DMS 273 treated with DMSO at 0.1 percent for 48 hours (cell line): ENCODE measurements at regions not wholly inside any gene's neighbourhood (a gene's known extent, or its start where the extent isn't known, plus 50 kb on each side); places are given as distances from the start of the nearest gene placed in this dataset.

Source experiments
- DNase-seq: peaks from one replicate; lab custom pipeline; 2025; lab: John Stamatoyannopoulos, UW

DNA sequence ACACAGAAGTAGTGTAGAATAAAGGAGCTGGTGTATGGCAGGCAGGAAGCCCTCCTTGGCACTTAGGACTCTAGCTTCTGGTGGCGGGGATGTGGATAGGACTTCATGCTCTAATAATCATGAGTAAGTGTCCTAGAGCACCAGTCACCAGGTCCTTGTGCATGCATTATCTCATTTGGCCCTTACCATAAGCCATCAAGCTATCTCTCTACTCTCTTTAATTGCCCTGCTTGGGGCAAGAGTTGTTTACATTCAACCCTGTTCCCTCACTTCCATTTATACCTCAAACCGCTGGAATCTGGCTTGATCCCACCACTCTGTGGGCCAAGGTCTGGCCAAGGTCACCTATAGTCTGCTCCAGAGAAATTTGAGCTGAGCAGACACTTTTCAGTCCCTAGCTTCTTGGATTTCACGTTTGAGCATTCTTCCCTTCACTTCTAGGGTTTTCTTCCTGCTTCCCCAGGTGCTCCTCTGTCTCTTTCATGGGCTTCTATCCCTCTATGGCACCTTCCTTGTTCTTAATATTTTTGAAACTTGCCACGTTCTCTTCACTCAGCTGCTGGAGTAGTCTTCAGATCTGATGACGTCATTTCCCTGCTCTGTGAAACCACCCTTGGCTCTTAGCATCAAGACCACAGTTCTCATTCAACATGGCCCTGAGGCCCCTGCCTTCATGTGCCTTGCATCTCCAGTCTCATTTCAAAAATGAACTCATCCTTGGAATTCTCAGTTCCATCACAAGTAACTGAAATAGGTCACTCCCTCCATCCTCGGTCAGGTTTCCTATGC, 94.9 kb upstream of the GATA6 start:
- DNase-seq = no peak

DNA sequence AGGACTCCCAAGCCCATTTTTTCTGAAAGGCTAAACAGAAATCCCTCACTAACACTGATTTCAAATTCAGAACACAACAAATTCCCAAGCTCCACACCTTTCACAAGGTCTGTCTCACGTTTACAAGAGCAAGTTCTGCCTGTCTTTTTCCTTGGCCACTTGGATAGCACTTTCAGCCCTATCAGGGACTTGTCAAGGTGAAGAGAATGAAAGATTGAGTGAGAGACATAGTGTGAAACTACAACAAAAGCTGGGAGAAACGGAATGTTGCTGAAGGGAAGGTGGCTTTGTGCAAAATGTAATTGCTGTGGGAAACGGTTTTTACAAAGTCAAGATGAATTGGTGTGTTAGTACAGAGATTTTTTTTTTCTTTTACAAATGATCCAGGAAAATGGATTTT, 89.4 kb upstream of the GATA6 start:
- DNase-seq = no peak

DNA sequence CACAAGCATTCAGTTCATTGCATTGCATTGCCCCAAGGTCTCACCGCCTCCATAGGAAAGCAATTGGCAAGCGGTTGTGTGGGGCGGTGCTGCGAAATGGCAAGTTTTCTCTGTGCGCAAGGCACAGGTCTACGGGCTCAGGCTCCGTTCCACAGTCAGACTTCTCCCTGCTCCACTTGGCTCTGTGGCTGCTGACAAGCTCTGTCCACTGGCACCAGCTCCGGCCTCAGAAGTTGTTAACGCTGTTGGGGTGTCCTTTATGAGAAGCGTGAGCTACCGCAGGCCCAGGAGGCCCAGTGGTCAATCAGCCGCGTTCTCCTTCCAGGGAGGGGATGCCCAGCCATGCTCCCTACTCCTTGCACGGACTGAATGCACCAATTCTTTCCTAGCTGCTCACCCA, 87.0 kb upstream of the GATA6 start:
- no peak for DNase-seq

DNA sequence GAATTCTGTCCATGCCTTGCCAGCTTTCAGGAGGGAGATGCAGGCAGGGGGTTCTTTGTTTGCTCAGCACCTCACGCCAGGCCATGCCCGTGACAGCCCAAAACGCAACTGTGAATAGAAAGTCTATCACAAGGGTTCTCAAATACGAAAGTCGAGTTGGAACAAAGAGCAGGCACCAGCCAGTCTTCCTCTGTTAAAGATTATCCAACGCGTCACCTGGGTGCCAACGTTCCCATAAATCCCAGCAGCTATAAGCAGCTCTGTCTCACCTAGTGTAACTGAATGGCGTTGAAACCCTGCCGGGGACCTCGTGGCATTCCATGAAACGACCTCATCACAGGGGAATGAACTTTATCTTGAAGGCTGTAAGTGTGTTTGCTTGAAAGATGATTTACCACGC, 84.8 kb upstream of the GATA6 start:
- no peak for DNase-seq

DNA sequence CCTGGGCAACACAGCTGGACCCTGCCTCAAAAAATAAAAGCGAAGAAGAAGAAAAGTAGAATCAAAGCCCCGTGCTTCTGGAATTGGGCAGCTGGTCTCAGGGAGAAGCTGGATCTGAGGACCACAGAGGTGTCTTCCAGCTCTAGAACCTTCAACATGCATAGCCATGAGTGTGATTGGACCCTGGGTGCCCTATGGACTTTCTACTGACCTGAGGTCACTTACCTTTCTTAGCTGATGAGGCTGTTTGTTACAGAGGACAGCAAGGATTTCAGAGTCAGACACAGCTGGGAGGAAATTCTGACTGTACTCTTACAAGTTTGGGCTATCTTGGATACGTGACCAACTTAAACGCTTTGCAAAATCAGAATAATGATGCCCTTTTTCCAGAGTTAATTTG, 82.4 kb upstream of the GATA6 start:
- no peak for DNase-seq

DNA sequence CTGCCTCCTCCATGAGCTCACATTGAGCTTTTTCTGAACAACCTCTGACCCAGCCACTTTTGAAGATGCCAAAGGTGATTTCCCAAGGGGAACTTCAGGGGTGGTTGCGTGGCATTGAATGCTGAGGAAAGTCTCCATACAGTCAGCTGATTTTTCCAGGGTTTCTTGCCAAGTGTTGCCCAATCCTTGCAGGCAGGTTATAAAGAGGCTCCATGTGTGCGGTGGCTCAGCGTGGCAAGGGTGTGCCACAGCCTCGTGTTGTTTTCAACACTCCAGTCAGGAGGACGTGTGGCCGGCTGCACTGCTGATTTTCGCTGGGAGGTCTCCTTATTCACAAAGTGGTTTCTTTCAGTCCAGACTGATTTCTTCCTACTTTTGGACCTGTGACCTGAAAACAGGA, 81.4 kb upstream of the GATA6 start:
- no peak for DNase-seq

DNA sequence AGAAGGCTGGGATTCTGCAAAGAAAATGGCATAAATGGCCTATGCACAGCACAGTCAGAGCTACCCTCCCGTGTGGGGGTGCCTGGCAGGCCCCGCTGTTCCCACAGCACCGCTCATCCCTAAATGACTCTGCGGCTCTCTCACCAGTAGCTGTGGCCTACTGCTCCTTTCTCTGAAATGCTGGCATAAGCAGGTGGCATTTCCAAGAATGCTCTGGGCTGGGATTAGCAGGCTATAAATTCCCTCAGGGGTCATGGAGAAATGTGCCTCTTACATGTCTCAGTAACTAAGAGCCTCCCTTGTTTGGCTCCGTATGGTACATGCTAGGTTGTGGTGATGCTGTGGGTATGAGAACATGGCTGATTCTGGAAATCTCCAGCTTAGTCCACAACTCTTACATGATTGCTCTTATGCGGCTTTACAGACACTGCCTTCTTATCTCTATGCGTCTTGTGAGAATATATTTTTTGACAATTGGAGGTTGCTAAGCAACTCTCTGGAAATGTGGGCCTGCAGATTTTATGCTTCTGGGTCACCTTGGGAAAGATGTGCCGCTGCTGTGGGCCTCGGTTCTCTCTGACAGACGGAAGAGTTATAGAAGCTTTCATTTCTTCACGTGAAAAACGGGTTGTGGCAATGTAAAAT, 80.3 kb upstream of the GATA6 start:
- DNase-seq = no peak

DNA sequence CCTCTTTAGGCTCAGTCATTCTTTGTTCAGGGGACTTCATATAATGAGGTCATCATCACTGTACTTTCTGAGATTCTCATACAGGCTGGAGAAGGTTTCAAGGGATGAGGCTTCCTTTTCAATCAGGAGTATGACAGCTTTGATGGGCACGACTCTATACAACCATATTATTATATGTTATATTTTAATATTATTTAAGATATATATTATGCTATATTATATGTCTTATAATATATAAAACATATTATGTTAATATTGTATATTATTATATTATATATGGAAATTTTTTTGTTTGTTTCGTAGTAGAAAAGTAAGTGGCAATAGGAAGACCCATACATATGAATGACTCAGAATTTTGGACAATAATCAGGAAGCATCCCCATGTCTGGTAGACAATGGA, 78.0 kb upstream of the GATA6 start:
- no peak for DNase-seq

DNA sequence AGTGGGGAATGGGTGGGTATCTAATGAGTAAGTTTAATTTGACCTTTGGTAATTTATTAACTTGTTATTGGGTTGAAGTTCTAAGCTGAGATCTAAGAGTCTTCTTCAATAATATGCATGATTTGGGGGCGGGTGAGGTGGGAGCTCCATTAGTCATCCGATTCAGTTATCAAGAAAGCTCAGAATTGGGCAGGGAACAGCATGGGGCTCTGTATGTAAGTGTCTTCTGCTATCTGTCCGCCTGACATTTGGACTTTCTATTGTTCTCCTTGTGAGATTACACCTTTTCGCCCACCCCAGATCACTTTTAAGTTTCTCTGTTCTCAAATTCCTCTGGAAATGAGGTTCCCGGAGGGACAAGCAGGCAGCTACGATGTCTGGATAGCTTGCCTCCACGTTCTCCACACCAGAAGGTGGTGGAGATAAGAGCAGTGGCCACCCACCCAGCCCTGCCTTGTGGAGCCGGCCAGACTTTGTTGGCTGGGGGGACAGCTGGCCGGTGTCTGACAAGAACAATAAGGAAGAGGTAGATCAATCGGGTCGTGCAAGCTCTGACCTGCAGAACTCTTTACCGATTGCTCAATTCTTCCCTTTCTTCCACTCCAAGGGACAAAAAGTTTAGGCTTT, 75.5 kb upstream of the GATA6 start:
- DNase-seq = no peak

DNA sequence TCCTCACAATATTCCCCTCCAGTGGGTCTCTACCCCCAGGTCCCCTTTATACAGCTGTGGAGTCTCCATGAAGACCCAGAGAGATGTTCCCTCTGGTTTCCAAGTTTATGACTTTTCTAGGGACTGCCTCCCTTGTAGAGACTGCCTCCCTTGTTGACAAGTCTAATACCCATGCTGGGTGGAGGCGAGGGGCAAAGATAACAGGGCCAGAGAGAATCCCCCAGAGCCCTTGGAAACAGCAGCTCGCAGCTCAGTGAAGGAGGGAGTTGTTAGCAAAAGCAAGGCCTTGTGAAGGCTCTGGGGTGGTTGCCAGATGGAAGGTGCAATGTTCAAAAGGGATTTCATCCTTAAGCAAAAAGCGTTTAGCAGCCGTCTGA, 75.0 kb upstream of the GATA6 start:
- no peak for DNase-seq

DNA sequence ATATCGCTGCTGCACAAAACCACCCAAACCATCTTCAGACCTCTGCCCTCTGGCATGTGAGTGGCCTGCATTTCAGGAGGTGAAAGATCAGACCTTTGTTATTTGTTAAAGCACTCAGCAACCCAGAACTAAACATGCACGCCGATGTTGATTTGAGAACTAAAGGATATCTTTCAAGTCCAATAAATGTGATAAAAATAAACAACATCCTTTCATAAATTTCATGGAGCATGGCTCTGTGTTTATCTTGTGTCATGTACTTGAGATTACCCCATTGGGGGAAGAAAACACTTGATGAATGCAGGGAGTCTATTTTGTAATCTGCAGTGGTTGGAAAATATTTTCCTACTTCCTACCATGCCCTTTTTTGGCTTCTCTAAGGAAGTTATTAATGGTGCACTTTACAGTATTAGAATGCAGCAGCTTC, 70.8 kb upstream of the GATA6 start:
- no peak for DNase-seq

DNA sequence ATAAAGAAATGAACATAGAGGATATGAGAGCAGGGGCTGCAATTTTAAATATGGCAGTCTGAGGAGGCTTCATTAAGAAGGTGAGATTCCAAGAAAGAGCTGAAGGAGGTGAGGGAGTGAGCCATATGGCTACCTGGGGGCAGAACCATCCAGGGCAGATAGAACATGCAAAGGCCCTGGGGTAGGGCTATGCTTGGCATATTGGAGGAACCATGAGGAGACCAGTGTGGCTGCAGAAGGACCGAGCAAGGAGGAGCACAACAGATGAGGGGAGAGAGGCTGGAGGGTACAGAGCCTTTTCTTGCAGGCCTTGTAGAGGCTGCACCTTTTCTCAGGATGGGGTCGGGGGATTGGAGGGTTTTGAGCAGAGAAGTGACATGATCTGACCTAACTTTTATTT, 69.5 kb upstream of the GATA6 start:
- DNase-seq = no peak

DNA sequence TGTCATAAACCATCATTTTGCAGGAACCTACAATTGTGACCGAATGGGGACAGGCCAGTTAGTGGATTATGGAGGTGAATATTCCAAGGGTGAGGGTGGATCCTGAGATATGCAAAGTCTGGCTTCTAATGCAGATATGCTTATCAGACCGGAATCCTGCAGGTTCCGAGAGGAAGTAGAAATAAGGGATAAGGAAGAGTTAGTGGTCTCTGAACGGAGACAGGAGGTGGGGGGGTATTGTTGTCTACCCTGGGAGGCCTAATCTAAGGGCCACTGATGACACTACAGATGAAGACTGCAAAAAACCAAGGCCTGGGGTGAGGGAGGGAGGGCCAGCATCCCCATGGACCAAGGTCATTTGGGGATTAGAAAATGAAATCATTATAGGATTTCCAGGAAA, 67.7 kb upstream of the GATA6 start:
- DNase-seq = no peak

DNA sequence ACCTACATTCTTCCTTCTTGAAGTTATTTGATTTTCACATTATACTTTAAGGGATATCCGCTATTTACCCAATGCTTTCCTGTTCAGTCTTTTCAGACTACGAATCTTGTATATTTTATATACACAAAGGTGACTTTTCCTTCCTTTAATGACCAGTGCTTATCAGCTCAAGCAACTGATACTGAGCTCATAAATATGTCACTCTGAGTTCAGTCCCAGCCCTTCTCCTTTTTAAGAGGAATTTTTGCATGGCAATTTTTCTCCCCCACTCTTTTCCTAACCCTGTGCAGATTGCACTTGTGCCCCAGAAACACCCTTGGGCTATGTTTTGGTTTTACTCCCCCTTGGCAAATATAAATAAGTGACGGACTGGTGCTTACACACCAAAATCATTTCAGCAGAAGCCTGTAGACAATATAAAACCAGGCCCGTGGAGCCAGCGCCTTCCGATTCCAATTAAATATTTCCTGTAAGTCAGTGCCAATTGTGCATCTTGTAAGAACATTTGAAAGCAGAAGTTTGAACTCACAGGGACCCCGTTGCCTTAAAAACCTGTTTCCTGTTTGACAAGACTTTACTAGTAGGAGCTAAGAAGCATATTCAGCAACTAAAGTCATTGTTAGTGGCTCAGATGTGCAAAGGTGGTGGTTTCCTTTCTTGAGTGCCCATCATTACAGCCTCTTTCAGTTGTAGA, 66.3 kb upstream of the GATA6 start:
- DNase-seq = no peak

DNA sequence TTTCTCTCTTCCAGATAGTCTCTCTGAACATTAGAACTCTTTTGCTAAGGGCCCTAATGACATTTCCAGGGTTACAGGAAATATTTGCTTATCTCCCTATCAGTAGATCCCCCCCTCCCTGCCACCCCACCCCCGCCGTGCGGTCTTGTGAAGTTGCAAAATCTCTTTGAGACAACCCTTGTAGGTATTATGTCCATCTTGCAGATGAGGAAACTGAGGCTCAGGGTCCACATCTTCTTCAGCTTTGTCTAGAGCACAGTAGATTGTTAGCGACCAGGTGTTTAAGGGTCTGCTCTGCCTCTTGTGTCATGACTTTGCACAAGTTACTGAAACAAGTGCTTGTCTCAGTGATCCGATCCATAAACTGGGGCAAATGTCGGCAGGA, 65.8 kb upstream of the GATA6 start:
- no peak for DNase-seq

DNA sequence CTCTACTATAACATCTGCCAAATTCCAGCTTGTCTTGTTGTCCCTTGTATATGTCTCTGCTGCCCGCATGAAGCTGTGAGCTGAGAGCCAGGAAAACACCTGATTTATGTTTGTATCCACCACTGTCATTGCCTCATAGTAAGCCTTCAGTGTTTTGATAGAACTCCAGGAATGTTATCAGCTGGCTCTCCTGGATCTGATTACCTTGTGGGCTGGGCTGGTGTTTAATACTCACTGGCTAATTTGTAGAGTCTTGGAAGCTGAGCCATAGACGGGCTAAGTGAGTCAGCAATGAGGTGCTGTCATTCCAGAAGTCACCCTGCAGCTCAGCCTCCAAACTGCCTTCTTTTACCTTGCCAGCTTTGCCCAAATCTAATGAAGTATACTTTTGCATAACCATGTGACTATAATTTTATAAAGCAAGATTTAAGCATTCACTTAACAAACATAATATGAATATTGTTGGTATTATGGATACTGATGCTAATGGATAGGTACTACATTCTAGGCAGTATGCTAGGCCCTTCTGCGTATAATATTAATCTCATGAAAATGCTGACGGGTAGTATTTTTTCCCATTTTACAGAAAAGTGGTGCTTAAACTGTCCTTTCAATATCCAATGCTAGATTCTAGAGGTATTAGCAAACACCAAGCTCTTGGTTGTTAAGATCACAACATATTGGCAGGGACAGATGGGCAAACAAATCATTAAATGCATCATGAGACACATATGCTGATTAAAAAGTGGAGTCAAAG, 62.7 kb upstream of the GATA6 start:
- DNase-seq = peak; percentile 25

DNA sequence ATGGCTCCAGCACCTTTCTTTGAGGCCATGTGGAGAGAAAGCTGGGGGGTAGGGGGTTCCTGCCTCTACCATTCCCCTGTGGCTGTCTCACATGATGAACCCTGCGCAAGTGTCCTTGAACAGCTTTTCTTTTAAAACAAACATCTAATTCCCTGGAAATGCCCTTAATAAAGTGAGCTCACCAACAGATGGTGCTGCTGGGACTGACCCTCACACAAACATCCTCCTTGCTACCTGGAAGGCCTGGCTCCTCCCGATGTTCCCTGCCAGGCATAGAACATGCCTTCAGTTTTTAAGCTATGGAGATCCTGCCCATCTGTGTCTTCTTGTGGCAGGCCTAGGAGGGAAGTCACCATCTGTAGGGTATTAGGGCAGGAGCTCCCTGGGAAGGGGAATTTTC, 60.7 kb upstream of the GATA6 start:
- peak; percentile 31 for DNase-seq

DNA sequence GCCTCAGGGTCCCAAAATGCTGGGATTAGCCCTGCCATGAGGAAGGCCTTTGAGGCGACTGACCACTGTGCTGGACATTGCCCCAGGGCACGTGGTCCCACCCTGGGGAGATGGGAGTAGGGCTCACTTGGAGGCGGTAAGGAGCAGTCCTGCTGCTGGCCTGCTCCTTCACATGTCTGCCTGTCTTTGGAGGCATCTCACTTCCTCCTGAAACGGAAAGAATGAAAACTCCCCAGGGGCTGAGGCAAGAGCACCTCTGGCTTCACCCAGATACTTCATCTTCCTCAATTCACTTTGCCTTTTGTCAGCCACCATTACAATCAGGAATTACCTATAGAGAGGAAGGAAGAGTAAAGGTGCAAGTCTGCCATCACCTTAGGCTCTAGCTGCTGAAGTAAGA, 59.9 kb upstream of the GATA6 start:
- DNase-seq = no peak

DNA sequence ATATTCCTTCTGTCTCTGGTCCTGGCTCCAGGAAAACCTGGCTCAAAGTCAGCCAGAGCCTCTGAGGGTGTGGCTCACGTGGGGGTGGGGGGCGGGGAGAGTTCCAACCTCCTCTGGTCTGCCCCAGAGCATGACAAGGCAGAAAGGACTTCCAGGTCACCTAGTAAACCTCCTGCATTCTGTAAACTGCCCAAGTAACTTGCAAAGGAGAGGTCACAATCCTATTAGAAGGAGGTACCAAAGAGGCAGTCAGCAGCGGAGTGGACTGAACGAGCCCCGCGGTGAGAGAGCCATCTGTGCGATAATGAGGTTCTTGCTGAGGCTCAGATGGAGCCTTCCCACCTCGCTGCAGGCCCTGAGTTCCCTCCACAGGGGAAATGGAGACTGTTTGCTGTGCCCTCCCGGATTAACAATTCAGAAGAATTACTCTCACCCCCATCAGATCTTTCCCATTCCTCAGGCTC, 58.9 kb upstream of the GATA6 start:
- DNase-seq = no peak

DNA sequence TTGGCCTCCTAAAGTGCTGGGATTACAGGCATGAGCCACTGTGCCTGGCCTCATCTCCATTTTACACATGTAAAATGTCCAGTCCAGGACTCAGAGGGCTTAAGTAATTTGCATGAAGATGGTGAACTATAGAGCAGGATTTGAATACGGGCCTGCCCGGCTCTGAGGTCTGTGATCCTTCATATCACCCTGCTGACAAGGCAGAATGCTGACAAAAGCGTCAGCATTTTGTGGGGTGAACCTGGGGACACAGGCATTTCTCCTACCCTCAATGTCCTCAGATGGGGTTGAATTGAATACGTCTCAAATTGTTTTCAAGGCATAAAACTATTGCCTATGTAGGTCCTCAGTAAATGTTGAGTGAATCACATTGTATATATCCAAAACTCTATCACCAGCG, 57.2 kb upstream of the GATA6 start:
- DNase-seq = no peak

DNA sequence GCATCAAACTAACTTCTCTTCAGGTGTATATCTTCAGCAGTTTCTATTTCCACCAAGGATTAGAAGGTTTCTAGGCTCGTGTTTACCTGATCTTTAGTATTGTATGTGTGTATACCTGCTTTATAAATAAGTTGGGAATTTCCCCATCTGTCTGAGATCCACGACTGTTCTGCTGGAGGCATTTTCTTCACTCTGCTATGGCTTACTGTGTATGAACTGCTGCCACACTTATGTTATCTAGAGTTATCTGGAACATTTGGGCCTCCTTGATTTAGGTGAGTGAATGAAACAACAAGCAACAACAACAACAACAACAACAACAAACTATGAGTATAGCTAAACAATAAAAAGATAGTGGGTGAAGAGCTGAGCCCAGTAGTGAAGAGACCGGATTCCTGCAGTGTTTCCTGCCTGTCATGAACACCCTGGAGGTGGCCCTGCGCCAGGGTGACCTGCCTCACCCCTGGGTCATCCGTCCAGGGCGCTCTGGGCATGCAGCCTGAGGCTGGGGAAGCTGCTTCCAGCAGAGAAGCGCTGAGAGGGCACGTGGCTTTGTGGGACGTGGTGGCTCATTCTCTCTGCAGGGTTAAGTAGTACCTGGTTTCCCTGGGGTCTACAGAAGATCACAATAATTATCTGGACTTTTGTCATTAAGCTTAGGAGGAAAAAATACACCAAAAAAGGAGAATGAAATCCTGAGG, 56.1 kb upstream of the GATA6 start:
- no peak for DNase-seq
